AG09319 (cell line): ENCODE measurements at regions not wholly inside any gene's neighbourhood (a gene's known extent, or its start where the extent isn't known, plus 50 kb on each side); places are given as distances from the start of the nearest gene placed in this dataset.

ENCODE experiments used
- DNase-seq: peaks from one replicate; pipeline ENCODE4 v3.0.0-alpha.2; 2010; ENCODE audit warnings: low read depth; ENCODE audit errors: extremely low read depth
- TF ChIP-seq, protein P1 (sequence below): IDR thresholded peaks from 2 replicates; pipeline ENCODE4 v1.5.1; 2011; ENCODE audit warnings: low read depth, mild to moderate bottlenecking, inconsistent platforms, low read length, moderate library complexity

DNA sequence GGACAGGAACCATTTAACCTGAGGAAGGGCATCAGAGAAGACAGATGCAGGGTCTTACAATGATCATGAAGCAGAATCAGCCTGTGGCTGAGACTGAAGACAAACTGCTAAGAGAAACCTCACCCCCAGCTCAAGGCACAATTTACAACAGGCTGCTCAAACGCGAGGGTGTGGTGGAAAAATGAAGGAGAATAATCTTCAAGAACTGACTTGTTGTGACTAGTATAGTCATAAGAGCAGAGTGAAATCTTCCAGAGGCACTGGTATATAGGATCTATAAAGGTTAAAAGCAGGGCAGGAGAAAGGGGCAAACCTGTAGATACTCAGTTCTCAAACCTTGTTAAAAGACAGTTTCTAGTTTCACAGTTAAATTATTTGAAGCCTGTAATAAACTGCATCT lies 1155.8 kb upstream of the TMEFF2 start:
- TF ChIP-seq, protein P1, sequence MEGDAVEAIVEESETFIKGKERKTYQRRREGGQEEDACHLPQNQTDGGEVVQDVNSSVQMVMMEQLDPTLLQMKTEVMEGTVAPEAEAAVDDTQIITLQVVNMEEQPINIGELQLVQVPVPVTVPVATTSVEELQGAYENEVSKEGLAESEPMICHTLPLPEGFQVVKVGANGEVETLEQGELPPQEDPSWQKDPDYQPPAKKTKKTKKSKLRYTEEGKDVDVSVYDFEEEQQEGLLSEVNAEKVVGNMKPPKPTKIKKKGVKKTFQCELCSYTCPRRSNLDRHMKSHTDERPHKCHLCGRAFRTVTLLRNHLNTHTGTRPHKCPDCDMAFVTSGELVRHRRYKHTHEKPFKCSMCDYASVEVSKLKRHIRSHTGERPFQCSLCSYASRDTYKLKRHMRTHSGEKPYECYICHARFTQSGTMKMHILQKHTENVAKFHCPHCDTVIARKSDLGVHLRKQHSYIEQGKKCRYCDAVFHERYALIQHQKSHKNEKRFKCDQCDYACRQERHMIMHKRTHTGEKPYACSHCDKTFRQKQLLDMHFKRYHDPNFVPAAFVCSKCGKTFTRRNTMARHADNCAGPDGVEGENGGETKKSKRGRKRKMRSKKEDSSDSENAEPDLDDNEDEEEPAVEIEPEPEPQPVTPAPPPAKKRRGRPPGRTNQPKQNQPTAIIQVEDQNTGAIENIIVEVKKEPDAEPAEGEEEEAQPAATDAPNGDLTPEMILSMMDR, result no peak
- no peak for DNase-seq

DNA sequence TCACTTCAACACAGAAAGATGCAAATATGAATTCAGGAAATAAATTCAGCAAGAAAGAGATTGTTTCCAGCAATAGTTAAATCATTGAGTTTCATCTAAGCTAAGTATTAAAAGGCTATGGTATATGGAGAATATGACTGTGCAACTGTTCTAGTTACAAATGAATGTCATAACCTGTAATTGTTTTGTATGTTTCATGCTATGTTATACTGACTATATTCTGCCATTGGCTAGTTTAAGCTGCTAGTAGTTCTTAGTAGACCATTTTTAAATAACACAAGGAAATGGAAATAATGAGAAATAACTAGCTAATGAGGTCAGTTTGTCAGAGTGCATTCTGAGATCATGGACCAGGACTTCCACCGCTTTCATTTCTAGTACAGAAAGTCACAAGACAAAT lies 1154.9 kb upstream of the TMEFF2 start:
- no peak for DNase-seq
- TF ChIP-seq, protein P1, result no peak

DNA sequence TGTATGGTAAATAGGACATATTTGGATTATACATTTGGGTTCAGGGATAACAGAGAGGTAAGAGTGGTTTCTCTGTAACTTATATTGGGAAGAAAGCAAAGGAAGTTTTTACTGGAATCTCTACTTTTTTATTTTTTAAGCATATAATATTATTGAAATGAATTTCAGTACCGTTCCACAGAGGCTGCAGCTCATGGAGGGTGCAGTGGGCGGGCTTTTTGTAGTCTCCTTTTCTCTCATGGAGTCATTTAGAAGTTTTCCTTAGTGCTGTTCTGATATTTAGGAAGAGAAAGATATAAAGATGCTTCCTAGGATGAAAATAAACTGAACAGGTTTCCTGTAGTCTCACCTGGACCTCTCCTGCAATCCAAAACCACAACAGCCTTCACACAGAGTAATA lies 1153.3 kb upstream of the TMEFF2 start:
- TF ChIP-seq, protein P1, result no peak
- no peak for DNase-seq

DNA sequence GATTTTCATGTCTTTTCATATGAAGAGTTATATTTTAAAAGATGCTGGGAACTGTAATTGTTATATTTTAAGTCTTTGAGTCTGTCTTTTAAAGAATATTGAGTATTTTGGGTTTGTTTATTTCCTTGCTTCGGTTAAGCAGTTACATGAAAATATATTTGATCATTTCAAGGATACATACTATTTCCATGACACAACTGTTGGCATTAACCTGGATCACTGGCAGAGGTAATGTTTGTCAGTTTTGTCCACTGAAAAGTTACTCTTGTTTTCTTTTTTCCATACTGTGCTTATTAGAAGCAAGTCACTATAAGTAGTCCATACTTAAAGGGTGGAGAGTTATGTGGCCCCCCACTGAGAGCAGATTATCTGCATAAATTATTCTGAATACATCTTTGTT lies 1142.0 kb upstream of the TMEFF2 start:
- TF ChIP-seq, protein P1, result no peak
- no peak for DNase-seq

DNA sequence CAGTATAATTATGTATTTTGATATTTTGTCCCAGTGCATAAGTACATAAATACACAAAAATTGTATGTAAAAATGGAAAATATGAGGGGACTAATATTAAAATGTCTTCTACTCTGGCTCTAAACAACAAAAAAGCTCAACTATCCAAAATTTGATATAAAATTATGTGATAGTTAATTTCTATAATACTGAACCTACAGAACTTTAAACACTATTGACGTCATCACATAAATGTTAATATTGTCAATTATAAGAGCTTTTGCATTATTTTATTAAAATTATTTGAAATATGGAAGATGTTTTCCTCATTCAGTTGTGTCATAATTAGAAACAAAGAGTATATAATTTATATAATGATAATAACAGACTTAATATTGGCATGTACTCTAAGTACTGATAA lies 1139.7 kb upstream of the TMEFF2 start:
- DNase-seq, result no peak
- TF ChIP-seq, protein P1, result no peak

DNA sequence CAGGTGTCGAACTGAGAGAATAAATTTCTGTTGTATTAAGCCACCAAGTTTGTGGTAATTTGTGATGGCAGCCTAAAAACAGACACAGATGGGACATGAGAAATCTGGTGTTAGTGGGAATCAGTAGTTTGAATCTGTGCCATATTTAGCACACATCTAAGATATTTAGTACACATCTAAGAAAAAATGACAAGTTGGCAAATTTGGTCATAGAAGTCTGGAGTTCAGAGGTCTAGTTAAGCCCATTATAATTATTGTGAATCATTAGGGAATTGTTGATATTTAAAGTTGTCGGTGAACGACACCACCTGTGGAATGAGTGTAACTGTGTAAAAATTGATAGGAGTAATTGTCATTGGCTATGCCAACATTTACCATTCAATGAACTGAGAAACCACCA lies 1138.8 kb upstream of the TMEFF2 start:
- TF ChIP-seq, protein P1, result no peak
- DNase-seq, result no peak

DNA sequence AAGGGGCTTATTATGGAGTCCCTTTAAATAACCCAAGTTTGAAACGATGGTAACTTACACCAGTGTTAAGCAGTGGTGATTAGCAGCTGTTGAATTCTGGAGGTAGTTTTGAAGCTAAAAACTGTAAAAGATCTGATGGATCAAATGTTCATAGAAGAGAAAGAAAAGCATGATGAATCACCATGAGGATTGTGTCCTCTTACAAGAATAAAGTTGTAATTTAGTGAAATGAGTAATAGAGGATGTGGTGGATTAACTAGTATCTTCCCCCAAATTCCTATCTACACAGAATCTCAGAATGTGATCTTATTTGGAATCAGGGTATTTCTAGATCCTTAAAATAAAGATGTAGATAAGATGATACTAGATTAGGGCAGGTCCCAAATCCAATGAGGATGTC lies 1138.2 kb upstream of the TMEFF2 start:
- DNase-seq, result no peak
- TF ChIP-seq, protein P1, result no peak
